Ectodermal cell (in vitro differentiated cells): ENCODE measurements at regions not wholly inside any gene's neighbourhood (a gene's known extent, or its start where the extent isn't known, plus 50 kb on each side); places are given as distances from the start of the nearest gene placed in this dataset.

Experiments used
- H3K27ac ChIP-seq: 2 replicates; pipeline ENCODE4 v1.7.0; 2013; ENCODE audit warnings: mild to moderate bottlenecking, low read depth, low read length; ENCODE audit not compliant: insufficient read depth, poor library complexity, severe bottlenecking
- H3K27me3 ChIP-seq: 2 replicates; pipeline ENCODE4 v1.7.0; 2013; ENCODE audit warnings: mild to moderate bottlenecking, low read length; ENCODE audit not compliant: insufficient read depth, control insufficient read depth, poor library complexity, severe bottlenecking
- H3K36me3 ChIP-seq: one replicate; pipeline ENCODE4 v1.7.0; 2013; ENCODE audit warnings: low read length; ENCODE audit not compliant: control insufficient read depth, insufficient read depth
- H3K4me1 ChIP-seq: one replicate; pipeline ENCODE4 v1.7.0; 2013; ENCODE audit warnings: low read length; ENCODE audit not compliant: control insufficient read depth, insufficient read depth
- H3K4me3 ChIP-seq: 2 replicates; pipeline ENCODE4 v1.7.0; 2013; ENCODE audit warnings: low read depth, low read length, control low read depth; ENCODE audit not compliant: insufficient read depth
- H3K9me3 ChIP-seq: 2 replicates; pipeline ENCODE4 v1.7.0; 2013; ENCODE audit warnings: mild to moderate bottlenecking, low read length, moderate library complexity; ENCODE audit not compliant: control insufficient read depth
- WGBS, 2 experiments: methylation state at CpG; one replicate each; pipeline ENCODE4 v1.1.7; 2013; ENCODE audit warnings: missing lambda C conversion rate in 2 of 2; 5-methylcytosine and 5-hydroxymethylcytosine counted together

GRCh38 chr2:144703852-144704708 is 184.2 kb upstream of the ZEB2 start:
- Histone ChIP-seq H3K4me3 (no peak overlapping the region), H3K27me3 (no peaks in the 10 kb centered on the region), H3K27ac (no peak overlapping the region), H3K36me3 (no peaks in the 10 kb centered on the region), H3K9me3 (no peaks in the 10 kb centered on the region), H3K4me1 (no peaks in the 10 kb centered on the region)
- WGBS, 2 experiments = 89 to 91% methylated on average over 5 to 6 of the region's 6 CpGs

GRCh38 chr2:144702051-144702450 is 182.1 kb upstream of the ZEB2 start:
- 97 to 100% methylated on average over 1 of the region's 1 CpG for WGBS, 2 experiments
- no peaks in the 10 kb centered on the region for H3K4me1 ChIP-seq
- H3K4me3 ChIP-seq = no peak overlapping the region
- no peaks in the 10 kb centered on the region for H3K9me3 ChIP-seq
- H3K27ac ChIP-seq = no peak overlapping the region
- no peaks in the 10 kb centered on the region for H3K27me3 ChIP-seq
- no peaks in the 10 kb centered on the region for H3K36me3 ChIP-seq

GRCh38 chr2:144701259-144701658 is 181.3 kb upstream of the ZEB2 start:
- no peaks in the 10 kb centered on the region for H3K27me3 ChIP-seq
- 97 to 100% methylated on average over 2 of the region's 2 CpGs for WGBS, 2 experiments
- no peaks in the 10 kb centered on the region for H3K36me3 ChIP-seq
- H3K4me1 ChIP-seq = no peaks in the 10 kb centered on the region
- no peaks in the 10 kb centered on the region for H3K9me3 ChIP-seq
- H3K27ac ChIP-seq = no peak overlapping the region
- no peak overlapping the region for H3K4me3 ChIP-seq

- H3K4me1 ChIP-seq = no peaks in the 10 kb centered on the region
- no peaks in the 10 kb centered on the region for H3K27me3 ChIP-seq
- H3K27ac ChIP-seq = no peak overlapping the region
- H3K9me3 ChIP-seq = no peaks in the 10 kb centered on the region
- WGBS, 2 experiments = 95 to 96% methylated on average over 3 of the region's 3 CpGs
- no peaks in the 10 kb centered on the region for H3K36me3 ChIP-seq
- H3K4me3 ChIP-seq = no peak overlapping the region
Measured at GRCh38 chr2:144698156-144698555, 178.2 kb upstream of the ZEB2 start.

- no peaks in the 10 kb centered on the region for H3K36me3 ChIP-seq
- H3K4me1 ChIP-seq = no peaks in the 10 kb centered on the region
- WGBS, 2 experiments = no CpG with 5 or more reads among the region's 1 CpG
- H3K4me3 ChIP-seq = no peak overlapping the region
- no peaks in the 10 kb centered on the region for H3K27me3 ChIP-seq
- H3K9me3 ChIP-seq = no peaks in the 10 kb centered on the region
- H3K27ac ChIP-seq = no peak overlapping the region
Measured at GRCh38 chr2:144695657-144696056, 175.7 kb upstream of the ZEB2 start.

GRCh38 chr2:144694456-144694855 is 174.5 kb upstream of the ZEB2 start:
- no peaks in the 10 kb centered on the region for H3K36me3 ChIP-seq
- H3K9me3 ChIP-seq = no peaks in the 10 kb centered on the region
- 73 to 92% methylated on average over 1 of the region's 1 CpG for WGBS, 2 experiments

GRCh38 chr2:144693179-144693578 is 173.3 kb upstream of the ZEB2 start:
- WGBS, 2 experiments = 93 to 98% methylated on average over 2 of the region's 3 CpGs
- H3K4me3 ChIP-seq = no peak overlapping the region
- no peaks in the 10 kb centered on the region for H3K27me3 ChIP-seq
- no peak overlapping the region for H3K27ac ChIP-seq
- no peaks in the 10 kb centered on the region for H3K36me3 ChIP-seq
- H3K4me1 ChIP-seq = no peaks in the 10 kb centered on the region
- no peaks in the 10 kb centered on the region for H3K9me3 ChIP-seq

More at GRCh38 chr2:144694456-144694855, 174.5 kb upstream of the ZEB2 start:
- no peak overlapping the region for H3K4me3 ChIP-seq
- no peaks in the 10 kb centered on the region for H3K4me1 ChIP-seq
- H3K27ac ChIP-seq = no peak overlapping the region
- no peaks in the 10 kb centered on the region for H3K27me3 ChIP-seq

- H3K4me3 ChIP-seq = no peak overlapping the region
- H3K4me1 ChIP-seq = no peaks in the 10 kb centered on the region
- no peak overlapping the region for H3K27ac ChIP-seq
- no peaks in the 10 kb centered on the region for H3K9me3 ChIP-seq
- WGBS, 2 experiments = 94 to 100% methylated on average over 3 to 5 of the region's 5 CpGs
- H3K36me3 ChIP-seq = no peaks in the 10 kb centered on the region
- H3K27me3 ChIP-seq = no peaks in the 10 kb centered on the region
Measured at GRCh38 chr2:144692661-144693060, 172.7 kb upstream of the ZEB2 start.

GRCh38 chr2:144690771-144691170 is 170.9 kb upstream of the ZEB2 start:
- Histone ChIP-seq H3K27ac (no peak overlapping the region), H3K9me3 (no peaks in the 10 kb centered on the region), H3K27me3 (no peaks in the 10 kb centered on the region), H3K4me1 (no peaks in the 10 kb centered on the region), H3K4me3 (no peak overlapping the region), H3K36me3 (no peaks in the 10 kb centered on the region)
- 93 to 96% methylated on average over 2 of the region's 2 CpGs for WGBS, 2 experiments

- Histone ChIP-seq H3K27ac (no peak overlapping the region), H3K36me3 (no peaks in the 10 kb centered on the region), H3K9me3 (no peaks in the 10 kb centered on the region), H3K27me3 (no peaks in the 10 kb centered on the region), H3K4me1 (no peaks in the 10 kb centered on the region), H3K4me3 (no peak overlapping the region)
- 93 to 100% methylated on average over 1 to 2 of the region's 2 CpGs for WGBS, 2 experiments
Measured at GRCh38 chr2:144686518-144687215, 166.7 kb upstream of the ZEB2 start.
